ENCODE measurements at regions not wholly inside any gene's neighbourhood (a gene's known extent, or its start where the extent isn't known, plus 50 kb on each side); places are given as distances from the start of the nearest gene placed in this dataset.
"Not testable (repeated sequence)": the region's sequence is repeated elsewhere in the genome, so short reads cannot be mapped to it uniquely, and the experiment has no call there.

DNA sequence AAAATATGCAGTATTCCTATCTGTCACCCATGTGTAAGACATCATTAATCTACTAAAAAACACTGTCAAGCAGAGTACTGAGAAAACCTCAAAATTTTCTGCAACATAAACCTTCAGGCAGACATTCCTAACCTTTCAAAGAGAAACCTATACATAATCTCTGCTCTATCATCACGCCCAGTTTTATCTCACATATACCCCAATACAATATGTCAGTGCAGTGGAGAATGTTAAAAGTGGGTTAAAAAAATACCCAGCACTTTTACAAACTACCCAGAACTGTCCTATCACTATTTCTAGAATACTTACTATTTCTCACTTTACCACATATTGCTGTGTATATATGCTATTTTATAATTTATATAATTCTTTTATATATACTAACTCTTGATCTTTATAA is 922.0 kb upstream of the SORCS1 start:
- DNase-seq (ENCODE audit: low spot score) = no peak

DNA sequence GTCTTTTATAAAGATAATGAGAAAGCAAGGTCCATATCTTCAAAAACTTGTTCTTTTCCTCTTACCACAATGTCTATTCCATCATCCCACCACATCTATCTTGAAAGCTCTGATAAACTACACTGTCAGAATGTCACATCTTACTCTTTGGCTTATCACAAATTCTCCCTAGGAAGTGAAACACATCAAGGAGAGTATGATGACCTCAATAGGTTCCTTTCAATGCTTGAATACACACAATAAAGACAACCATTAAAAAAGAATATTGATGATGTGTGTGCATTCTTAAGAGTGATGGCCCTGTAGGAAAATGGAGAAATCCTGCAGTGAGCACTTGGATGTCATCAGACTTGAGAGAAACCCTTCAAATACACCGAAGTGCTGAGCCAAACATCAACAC is 918.1 kb upstream of the SORCS1 start:
- DNase-seq (ENCODE audit: low spot score) = no peak

DNA sequence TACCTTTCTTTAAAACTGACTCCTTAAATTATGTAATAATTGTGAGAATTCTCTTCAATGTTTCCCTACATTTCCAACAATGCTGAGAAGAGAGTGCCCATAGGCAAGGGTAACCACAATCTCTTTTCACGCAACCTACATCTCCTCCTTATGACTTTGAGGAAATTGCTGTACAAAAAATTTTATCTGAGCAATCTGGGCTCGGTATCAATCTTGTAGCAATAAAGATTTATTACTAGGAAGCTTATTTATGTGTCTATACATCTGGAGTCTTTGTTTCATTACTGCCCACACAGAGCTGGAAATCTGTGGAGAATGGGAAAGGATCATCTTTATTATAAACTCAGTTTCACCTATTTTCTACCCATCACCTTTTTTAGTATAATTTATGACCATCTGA is 913.8 kb upstream of the SORCS1 start:
- no peak for DNase-seq (ENCODE audit: low spot score)

DNA sequence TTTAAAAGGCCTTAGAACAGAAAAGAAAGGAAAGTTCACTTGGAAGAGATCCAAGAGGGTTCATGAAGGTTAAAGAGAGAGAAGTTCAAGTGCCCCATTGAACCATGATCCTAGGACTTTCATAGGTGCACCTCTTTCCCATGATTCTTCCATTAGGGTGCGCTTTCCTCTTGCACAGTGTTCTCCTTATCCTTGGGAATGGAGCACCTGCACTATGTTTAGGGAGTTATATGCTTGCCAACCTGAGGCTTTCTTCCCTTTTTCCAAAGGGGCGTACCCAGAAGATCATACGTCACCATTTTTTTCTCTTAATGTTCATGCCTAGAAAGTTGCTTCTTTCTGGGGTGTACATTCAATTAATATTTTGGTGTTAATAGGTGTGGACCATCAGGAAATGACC is 908.0 kb upstream of the SORCS1 start:
- no peak for DNase-seq (ENCODE audit: low spot score)

DNA sequence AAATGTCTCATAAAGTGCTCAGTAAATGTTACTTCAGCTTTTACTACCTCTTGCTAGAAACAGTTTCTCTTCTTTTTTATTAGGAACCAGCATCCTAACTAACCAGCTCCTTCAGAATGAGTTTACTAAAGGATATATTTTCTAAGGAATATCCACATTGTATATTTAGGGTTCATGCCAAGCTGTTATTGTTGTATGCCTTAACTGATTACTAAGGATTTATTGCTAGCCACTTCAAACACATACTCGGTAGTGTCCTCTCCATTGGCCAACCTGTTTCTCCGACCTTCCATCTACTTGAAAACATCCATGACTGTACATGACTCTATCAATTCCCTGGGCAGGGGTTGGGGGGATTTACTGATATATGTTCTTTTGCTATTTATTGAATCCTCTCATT is 906.3 kb upstream of the SORCS1 start:
- no peak for DNase-seq (ENCODE audit: low spot score)

DNA sequence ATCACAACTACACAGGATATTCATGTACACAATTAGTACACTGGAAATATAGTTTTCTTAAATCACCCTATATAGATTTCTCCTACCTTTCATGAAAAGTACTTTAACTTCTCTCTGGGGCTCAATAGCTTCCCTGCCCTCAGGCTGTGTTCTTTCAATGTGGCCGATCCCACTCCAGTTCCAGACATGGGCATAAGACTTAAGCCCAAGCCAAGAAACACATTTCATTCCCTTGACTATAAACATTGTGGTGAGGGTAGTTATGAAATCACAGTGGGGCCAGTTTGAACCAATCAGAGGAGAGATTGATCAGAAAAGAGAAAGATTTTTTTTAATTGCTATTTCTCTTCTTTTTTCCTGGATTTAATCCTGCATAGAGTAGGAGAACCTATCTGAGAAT is 904.6 kb upstream of the SORCS1 start:
- no peak for DNase-seq (ENCODE audit: low spot score)

DNA sequence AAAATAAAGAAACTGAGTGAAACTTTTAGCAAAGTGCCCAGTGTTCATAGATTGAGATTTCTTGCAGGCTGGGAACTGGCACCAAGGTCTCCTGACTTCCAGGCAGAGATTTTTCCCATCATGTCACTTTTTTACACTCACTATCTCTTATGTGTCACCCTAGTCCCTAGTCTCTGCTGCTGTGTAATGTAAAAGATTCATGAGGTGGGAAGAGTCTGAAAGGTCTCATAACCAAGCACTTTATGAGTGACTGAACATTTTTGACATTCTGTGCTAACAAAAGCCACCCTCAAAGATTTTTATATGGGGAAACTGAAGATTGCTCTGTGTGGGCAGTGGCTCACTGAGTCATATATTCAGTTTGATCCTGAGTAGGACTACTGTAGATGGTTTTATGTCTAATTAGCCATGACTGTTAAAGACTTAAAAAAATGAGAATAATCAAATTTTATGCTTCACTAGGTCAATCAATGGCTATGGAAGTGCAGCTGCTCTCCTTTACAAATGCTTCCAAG is 900.3 kb upstream of the SORCS1 start:
- DNase-seq (ENCODE audit: low spot score) = no peak

DNA sequence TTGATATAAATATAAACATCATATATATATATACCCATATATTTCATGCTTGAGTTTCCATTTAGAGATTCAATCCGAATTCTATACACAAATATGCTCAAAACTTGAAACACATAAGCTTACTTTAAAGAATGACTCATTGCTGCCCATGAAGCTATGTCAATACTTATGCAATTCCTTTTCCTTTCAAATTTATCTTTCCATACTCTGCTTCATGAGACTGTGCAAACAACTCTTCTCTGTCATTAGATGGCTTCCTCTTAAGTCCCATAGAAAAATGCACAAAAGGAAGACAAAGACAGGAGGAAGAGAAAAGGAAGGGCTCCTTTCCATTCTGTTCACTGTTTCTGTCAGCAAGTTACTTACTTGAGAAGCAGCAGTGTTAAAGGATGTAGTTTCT is 895.7 kb upstream of the SORCS1 start:
- DNase-seq (ENCODE audit: low spot score) = no peak

DNA sequence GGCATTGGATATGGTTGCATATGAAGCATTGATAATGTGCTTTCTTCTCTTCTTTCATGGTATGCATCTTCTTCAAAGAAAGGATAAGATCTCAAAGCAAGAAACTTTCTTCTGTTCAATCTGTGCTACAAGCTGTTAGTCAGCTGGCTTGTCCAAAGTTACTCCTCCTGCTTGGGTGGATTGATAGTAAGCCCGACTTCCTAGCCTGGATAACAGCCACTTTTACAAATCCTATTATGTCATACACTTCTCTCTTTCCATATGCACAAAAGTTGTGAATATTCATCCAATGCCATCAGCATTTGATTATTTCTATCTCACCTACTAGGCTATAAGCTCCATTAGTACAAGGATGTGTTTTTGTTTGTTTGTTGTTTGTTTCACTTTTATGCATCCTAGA is 891.0 kb upstream of the SORCS1 start:
- DNase-seq (ENCODE audit: low spot score) = no peak

DNA sequence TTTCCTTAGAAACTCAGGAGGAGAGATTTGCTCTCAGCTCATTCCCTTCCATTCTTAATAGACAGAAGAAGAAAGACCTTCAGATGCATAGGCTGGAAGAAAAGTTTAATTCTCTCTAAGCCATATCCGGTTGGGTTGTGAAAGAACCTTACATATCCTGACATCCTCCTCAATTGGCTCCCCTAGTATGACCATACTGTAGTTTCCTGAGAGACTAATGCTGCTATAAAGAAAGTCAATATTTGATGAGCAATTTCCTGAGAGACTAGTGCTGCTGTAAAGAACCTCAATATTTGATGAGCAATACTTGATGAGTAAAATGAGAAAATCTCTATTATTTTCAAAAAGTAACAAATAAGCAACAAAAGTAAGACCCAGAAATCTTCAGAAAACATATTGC is 888.5 kb upstream of the SORCS1 start:
- no peak for DNase-seq (ENCODE audit: low spot score)

DNA sequence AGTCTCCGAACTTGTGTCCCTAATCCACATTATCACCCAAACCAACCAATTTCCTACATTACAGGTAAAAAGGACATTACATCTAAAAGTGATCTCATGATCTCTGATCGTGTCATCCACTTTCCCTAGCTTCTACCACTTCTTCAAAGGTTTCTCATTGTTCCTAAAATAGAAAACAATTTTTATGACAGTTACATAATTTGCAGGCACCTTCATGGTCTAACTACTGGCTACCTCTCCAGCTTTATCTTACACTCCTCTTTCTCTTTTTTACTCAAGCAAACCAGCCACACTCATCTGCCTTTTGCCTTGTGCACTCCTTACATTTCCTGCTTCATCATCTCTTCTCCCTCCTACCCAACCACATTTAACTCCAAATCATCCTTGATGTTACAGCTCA is 886.7 kb upstream of the SORCS1 start:
- DNase-seq (ENCODE audit: low spot score) = no peak

DNA sequence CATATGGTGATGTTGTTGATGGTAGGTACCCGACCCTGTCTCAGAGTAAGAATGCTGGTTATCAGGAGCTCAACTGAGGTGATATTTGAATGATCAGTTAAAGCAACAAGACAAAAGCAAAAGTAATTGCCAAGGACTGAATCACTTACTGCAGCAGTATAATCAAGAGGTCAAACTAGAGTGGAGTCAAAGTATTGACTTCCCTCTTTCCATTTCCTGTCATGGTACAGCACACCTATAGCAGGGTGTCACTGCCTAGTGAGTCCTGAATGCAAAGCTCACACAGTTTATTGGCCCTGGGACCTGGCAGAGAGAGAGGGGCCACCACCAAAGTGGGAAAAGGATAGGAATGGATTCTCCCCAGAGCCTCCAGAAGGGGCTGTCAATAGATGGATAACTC is 886.1 kb upstream of the SORCS1 start:
- DNase-seq (ENCODE audit: low spot score) = no peak

DNA sequence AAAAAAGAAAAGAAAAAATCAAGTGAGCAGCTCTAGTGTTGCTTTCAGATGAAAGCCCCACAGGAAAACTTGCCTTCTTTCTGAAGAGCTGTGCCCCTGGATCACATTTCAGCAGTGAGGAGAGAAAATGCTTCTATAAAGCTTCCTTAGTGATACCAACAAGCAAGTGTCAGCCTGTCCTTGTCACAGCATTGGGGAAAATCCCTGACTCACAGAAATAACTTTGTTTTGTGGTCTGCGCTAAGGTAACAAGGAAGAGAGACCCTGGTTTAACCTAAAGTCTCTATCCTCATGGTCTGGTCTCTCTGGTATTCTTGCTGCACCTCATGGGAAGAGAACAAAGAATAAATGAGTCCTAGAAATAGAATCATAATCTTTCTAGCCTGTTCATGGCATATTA is 885.2 kb upstream of the SORCS1 start:
- DNase-seq (ENCODE audit: low spot score) = no peak

DNA sequence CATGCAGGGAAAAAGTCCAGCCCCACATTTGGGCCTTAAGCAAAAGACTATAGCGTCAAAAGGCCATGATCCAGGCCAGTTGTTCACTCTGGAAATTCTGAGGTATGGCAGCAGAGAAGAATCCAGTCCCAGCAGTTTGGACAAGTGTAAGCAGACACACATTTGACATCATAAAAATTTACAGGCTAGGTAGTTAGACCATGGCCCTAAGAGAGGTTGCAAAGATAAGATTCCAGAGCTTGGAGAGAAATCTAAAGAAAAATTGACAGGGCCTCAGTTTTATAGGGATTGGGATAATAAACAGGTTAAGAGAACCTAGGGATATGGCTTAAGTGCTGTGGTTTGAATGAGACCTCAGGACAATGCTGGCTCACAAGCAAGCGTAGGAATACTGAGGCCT is 884.4 kb upstream of the SORCS1 start:
- no peak for DNase-seq (ENCODE audit: low spot score)

DNA sequence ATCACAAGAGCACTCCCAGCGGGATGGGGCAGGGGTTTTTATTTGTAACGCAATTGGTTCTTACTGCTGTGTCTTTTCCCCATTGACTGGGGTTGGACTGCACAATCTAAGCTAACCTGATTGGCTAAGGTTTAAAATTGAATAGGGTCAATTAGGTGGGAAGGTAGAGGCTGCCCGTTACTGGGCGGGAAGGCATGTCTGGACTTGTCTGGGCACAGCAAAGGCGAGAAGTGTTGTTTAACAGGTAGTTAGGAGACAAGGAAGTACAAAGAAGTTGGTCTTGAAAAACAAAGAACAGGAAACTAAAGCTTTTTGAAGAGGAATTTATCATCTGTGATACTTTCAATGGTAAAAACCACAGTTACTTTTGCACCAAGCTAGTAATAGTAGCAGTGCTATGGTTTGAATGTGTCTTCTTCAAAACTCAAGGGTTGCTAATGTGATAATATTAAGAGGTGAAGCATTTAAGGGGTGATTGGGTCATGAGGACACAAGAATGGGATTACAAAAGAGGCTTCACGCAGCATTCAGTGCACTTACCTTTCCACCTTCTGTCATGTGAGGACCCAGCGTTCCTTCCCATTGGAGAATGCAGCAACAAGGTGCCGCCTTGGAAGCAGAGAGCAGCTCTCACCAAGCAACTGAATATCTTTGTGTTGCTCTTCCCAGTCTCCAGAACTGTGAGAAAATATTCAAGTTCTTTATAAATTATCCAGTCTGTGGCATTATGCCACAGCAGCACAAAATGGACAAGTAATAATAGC is 875.5 kb upstream of the SORCS1 start:
- no peak for DNase-seq (ENCODE audit: low spot score)

DNA sequence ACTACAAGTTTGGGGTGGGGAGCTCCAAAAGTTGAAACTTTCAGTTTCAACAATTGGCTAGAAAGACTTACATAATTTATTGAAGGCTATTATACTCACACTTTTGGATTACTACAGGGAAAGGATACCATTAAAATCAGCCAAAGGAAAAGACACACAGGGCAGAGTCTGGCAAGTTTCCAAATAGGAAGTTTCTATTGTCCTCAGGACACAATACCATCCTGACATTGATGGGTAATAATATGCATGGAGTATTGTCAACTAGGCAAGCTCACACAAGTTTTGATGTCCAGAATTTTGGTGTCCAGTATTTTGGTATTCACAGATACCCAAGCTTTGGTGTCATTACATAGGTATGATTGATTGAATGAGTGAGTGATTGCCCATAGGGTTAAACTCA is 872.6 kb upstream of the SORCS1 start:
- DNase-seq (ENCODE audit: low spot score) = no peak

DNA sequence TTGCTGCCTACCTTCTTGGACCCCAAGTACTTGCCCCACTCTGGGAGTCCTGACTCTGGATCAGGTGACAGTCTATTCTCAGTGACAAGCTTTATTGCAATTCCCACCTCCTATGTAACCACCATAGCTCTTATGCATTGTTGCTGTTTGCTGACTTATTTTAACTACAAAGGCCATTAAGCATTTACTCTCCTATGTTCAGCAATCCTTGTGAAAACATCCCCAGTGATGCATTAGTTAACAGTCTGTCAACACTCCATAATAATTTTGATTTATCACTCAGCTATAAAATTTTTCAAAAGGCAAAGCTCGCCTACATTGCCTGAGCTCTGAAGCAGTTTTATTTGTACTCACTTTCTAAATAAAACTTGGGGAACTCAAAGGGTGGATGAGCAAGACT is 871.8 kb upstream of the SORCS1 start:
- DNase-seq (ENCODE audit: low spot score) = no peak

DNA sequence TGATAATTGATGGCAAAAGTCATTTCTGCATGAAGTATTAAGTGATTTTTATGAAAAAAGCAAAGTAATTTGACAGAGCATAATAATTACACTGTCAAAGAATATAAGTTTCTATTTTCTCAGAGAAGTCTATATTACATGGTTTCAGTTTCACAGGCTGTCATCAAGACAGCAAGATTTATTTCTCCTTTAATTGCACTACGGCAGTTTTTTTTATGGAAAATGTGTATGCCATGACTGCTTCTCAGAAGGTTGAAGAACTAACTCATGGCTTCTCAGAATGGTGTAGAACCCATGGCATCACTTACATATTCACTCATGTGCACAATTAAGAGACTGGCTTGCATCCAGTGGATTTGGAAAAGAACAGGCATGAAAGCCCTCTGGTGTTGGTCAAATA is 870.3 kb upstream of the SORCS1 start:
- no peak for DNase-seq (ENCODE audit: low spot score)

DNA sequence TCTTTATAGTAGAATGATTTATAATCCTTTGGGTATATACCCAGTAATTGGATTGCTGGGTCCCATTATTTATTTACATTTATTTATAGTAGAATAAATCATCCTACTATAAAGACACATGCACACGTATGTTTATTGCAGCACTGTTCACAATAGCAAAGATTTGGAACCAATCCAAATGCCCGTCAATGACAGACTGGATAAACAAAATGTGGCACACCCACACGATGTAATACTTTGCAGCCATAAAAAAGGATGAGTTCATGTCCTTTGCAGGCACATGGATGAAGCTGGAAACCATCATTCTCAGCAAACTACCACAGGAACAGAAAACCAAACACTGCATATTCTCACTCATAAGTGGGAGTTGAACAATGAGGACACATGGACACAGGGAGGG is 869.0 kb upstream of the SORCS1 start:
- DNase-seq (ENCODE audit: low spot score) = not testable (repeated sequence)

DNA sequence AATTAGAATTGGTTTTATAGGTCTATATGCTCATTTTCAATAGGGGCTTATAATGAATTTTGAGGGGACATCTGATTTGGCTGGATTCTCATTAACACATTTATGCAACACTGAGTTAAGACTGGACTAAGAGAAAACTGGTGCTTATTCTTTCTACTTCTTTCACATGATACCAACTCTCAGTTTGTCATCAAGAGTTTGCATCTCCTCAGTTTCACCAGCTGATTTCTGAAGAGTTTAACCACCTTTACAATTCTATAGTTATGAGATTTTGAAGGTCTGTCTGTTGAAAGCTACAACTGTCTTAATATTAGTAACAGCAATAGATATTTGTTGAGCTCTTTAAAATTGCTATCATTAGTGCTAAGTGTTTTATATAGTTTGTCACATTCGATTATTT is 867.0 kb upstream of the SORCS1 start:
- no peak for DNase-seq (ENCODE audit: low spot score)

DNA sequence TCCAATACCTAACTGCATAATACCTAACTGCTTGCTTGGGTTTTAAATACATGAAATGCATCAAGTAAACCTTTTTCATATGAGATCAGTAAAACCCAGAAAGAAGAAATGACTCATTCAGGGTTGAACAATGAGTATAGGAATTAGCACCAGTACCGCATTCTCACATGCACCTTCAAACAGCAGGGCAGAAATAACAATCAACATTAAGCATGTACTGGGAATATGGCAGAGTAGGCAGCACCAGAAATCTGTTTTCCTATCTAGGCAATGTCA is 850.3 kb upstream of the SORCS1 start:
- DNase-seq (ENCODE audit: low spot score) = no peak

DNA sequence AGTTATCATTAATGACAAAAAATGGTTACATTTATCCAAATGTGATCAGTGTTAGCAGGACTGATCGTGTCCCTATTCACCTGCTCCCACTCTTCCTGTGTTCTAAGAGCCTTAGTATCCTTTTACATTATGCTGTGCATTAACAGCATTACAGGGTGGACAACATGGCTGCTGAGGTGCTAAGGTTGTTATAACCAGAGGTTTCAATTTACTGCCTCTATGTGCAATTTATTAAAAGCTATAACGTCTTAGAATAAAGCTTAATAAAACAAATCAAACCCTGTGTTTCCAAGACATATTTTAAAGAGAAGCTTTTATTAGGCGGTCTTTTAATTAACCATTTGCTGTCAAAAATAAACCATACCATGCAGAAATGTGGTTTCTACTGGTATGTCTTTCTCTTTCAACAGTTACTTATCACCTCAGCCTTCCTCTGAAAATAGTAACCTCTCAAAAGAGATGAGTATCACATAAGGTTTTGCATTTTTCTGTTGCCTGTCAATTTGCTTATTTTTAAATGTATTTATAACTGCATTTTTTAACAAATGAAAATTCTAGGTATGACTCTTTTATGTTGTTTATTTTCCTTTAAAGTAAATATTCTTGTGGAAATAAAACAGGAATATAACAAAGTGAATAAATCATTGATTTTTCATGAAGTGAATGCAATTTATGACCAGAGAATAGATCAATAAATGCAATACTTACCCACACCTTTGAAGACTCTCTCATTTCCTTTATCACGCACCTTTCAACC is 849.8 kb upstream of the SORCS1 start:
- DNase-seq (ENCODE audit: low spot score) = no peak

DNA sequence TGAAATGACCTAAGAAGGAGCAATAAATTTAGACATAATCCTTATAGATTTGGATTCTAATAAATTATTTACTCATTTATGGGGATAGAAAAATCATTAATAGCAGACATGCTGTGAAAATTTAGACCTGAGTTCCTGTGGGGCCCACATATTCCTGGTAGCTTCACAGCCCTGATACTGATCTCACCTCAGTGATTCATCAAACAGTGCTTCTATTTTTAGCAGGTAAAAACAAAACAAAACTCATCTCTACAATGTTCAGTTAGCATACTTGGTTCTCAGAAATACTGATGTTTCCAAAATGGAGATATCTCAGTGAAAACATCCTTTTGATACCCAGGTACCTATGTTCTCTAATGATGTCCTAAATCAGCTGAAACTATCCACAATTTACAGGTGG is 841.1 kb upstream of the SORCS1 start:
- DNase-seq (ENCODE audit: low spot score) = no peak

DNA sequence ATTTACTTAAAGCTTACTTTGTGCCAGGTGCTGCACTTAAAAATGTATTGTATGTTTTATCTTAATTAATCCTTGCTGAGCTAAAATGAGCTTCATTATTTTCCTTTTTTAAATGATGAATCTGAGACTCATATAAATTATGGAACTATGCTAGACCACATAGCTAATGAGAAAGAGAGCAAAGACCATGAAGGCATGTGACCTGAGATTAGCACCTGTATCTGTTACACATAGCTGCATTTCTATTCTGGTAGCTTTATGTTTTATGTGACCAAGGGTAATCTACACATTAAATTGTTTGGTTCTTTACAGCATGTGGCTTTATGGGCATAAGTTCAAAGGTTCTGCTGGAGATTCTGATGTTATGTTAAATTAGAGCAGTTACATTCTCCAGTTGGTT is 839.1 kb upstream of the SORCS1 start:
- no peak for DNase-seq (ENCODE audit: low spot score)

Measured in ecto neural progenitor cell (in vitro differentiated cells).